ENCODE measurements at regions not wholly inside any gene's neighbourhood (a gene's known extent, or its start where the extent isn't known, plus 50 kb on each side); places are given as distances from the start of the nearest gene placed in this dataset.

GRCh38 chr14:56040121-56040520 is 78.1 kb upstream of the PELI2 start:
- TF ChIP-seq FOXM1 (IDR thresholded peaks at IDR 0.05; ENCODE audit: borderline replicate concordance) (no peak), CTBP1 (IDR thresholded peaks at IDR 0.05; ENCODE audit: borderline replicate concordance) (no peak), TARDBP (IDR thresholded peaks at IDR 0.05) (no peak), SP1 (IDR thresholded peaks at IDR 0.05) (no peak), L3MBTL2 (conservative IDR thresholded peaks at IDR 0.05) (no peak), PKNOX1 (IDR thresholded peaks at IDR 0.05) (no peak), ELF4 (IDR thresholded peaks at IDR 0.05) (no peak)

All from HEK293T (cell line).